Stimulated activated CD8-positive, alpha-beta memory T cell treated with anti-CD3 and anti-CD28 coated beads, Interleukin-7, amount 100 ng/mL, for 1 hour (primary cell): ENCODE measurements at regions not wholly inside any gene's neighbourhood (a gene's known extent, or its start where the extent isn't known, plus 50 kb on each side); places are given as distances from the start of the nearest gene placed in this dataset.

Experiments
- DNase-seq, 2 donors: peaks; one replicate each; pipeline ENCODE4 v3.0.0-alpha.2; 2020; ENCODE audit warnings: low read depth in 2 of 2

DNA sequence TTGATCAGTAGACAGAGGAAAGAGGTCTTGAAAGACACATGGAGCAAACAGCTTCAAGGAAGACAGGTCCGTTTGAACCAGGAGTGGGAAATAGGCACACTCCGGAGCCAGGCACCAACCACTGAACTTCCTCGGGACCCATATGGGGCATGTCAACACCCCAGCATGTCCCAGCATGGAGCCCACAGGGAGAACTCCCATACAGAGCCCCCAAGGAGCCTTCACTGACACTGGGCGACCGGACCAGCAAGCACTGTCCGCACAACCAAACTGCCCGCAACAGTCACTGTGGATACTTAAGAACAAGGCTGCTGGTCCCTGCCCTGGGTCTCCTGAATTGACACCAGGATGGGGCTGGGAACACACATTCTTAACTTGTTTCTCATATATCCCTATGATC is 286.2 kb upstream of the SALL3 start:
- no peak for DNase-seq

DNA sequence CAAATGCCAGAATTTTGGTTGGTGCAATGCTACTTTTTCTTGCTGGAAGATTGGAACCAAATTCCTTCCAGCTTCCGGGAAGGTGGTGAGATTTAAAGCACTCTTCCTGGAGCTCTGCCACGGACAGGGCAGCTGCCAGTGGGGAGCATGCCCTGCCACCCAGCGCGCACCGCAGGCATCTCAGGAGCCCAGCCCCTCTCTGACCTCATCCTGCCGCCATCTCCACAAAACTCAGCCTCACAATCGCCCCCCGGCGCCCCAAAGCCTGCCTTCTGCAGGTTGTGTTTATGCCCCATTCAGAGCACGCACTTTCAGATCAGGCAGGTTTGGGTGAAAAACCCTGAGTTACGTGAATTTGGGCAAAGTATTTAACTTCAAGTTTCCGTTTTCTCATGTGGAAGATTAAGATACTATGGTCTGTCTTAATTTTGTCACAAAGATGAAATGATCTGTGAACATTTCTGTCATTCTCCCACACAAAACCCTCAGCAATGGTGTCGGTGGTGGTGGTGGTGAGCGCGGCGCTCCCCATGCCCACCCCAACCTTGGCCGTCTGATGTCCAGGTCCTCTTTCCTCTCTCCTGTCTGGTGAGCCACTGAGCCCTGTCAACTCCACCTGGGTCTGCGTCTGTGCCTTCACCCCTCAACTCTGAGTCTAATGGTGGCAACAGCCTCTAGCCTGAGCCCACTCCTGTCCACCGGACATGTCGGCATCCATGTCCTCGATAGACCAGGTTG is 282.8 kb upstream of the SALL3 start:
- DNase-seq, result no peak

DNA sequence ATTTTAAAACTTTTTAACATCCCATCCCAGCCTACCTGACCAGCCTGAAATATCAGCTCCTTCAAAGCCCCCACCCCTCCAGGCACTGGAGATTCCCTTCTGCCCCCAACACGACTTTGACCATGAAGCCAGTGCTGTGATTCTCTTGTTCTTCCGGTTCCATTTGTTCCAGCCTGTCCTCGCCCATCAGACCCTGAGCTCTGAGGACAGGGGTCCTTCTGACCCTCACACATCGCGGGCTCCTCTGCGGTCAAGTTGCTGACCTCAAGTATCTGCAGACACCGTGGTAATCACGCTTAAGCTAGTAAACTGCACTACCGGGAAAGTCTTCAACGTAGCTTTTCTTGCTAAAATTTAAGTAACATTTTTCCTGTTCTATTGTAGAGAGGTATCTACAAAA is 282.2 kb upstream of the SALL3 start:
- DNase-seq, result no peak

DNA sequence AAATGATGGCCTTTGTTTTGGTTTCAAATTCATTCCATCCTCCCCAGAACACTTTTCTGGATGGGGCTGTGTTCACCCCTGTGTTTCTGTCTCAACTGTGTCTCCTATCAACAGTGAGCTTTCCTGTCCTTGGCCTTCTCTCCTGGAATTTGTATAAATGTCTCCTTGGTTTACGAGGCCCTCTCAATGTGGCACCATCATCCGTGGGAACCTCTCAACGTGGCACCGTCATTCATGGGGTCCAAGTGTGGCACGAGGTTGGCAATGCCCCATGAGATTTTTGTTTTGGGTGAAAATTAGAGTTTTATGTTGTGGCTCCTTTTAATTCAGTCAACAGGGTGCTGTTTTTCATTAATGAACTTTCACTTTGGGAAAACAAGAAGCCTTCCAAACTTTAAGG is 280.7 kb upstream of the SALL3 start:
- no peak for DNase-seq

DNA sequence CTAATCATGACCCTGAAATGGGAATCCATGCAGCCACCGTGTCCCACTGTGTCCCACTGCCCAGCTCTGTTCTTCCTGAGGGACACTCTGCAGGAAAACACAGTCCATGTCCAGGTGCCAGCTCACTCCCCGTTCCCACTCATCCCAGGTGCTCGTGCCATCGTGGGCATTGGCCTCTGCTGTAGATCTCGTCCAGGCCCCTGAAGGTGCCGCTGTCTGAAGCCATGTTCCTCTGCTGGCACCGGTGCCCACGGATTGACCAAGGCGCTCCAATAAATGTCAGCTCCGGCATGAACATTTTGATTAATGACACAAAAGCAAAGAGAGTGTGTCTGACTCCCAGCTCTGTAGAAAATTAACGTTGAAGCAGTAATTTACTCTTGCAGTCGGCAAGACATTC is 280.1 kb upstream of the SALL3 start:
- DNase-seq, result no peak

DNA sequence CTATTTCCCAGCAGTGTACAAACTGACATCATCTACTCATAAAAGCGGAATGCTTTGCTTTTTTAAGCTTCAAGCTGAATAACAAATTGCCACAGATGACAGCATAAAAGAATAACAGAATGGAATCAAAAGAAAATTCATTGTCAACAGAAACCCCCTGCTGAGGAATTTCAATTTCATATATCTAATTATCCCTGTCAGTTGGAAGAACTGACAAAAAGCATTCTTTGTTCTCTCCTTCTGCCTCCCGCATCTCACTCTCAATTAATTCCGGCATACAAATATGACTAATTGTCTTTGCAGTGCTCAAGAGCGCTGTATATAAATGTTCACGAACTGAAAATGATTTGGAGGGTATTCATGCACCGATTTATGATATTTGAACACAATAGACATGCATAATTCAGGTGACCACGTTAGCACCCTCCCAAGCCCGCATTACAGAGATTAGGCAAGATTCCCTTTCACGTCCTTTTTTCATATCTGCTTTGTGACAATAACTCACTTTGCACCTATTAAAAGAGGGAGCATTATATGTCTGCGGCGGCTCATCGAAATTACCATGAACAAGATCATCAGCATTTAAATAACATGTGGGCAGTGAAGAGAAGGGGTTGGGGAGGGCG is 277.7 kb upstream of the SALL3 start:
- DNase-seq, result no peak

DNA sequence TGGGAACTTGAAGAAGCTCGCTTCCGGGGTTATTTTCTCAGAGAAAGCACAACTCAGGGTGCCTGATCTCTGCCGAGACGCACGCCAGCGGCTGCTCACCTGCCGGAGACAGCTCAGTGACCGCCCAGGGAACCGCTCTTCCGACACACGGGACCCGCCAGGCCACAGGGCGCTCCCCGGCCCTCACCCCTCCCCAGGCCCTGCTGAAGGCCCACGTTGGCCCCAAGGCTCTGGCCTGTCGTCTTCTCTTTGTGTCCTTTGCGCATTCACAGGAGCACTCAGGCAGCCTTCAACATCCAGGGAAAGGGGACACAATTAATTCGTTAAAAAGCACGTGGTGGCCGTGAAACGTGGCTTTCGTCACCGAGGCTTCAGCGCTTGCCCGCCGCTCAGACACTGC is 276.3 kb upstream of the SALL3 start:
- DNase-seq, result no peak

DNA sequence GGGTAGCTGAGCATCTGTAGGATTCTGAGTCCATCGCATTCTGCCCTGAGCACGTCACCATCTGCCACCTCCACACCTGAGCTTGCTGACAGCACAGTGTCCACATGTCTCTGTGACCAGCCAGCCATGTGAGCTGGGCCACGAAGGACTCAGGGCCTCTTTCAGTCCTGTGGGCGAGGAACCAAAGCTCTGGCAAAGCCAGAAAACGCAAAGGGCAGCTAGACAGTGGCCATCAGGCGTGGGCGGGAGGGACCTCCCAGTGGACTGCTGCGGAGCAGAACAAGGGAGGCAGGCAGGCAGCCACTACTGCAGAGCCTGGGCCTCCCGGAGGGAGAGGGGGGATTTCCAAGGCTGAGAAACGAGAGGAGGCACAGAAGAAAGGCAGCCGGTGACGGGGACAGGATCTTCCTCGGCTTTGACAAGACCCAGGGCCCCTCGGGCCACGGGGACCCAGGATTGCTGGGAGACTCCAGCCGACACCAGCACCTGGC is 274.6 kb upstream of the SALL3 start:
- no peak for DNase-seq

DNA sequence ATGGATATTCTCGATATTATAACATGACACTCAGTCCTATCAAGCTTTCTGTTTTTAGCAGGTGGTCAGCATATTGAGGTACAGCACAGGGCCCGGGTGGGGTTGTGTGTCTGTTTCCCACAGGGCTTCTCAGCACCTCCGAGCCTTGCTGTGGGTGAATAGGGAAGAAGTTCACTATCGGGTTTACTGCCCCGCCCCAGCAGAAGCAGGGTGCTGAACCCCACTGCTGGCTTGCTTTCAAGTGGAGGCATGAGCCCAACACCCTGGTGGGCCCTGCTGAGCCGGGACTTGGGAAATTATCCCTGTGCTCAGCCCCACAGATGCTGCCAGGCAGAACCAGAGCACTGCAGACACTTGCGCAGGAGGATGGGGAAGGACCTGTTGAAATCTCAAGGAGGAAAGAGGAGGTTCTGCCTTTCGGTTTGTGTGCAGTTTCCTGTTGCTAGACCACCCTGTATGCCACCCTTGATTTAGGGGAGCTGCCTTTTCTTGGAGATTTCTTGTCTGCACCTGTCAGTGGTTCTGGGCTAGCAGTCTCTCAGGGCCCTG is 270.3 kb upstream of the SALL3 start:
- DNase-seq, result no peak

DNA sequence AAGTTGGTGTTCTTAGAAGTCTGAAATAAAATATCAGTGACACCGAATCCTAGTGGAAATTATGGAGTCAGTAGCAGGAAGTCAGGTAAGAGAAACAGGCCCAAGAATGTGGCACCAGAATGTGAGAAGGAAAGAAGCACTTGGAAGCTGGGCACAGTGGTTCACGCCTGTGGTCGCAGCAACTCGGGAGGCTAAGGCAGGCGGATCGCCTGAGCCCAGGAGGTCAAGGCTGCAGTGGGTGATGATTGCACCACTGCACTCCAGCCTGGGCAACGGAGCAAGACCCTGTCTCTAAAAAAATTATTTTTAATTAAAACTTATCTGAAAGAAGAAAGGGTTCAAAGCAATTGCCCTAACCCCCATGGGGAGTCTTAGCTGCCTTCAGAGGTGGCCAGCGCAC is 268.3 kb upstream of the SALL3 start:
- no peak for DNase-seq

DNA sequence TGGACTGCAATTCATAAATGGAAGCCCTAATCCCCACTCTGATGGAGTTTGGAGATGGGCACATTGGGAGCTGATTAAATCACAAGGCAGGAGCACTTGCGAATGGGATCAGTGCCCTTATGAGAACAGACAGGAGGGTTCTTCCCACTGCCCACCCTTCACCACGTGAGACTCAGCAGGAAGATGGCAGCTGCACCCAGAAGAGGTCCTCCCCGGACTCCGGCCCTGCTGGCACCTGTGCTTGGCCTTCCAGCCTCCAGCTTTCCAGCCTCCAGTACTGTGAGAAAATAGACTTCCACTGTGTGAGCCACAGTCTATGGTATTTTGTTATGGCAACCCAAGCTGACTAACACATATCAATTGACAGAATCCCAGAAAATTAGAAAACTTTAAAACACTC is 267.6 kb upstream of the SALL3 start:
- DNase-seq, result no peak

DNA sequence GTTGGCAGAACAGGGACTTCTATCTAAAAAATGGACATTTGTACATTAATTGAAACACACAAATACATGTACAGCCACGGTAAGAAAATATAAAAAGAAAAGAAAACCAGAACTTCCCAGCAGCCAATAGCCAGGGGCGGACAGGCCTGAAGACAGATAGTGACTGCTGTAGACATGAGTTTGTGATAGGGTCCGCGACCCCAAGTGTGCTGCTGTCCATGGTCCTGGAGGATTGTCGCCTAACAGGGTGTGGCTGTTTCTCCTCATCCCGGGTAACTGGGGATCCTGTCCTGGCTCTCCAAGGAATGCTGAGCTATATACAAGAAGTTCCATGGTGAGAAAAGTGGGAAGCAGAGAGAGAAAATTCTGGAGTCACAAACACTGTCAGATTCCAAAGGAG is 266.5 kb upstream of the SALL3 start:
- DNase-seq, result no peak

DNA sequence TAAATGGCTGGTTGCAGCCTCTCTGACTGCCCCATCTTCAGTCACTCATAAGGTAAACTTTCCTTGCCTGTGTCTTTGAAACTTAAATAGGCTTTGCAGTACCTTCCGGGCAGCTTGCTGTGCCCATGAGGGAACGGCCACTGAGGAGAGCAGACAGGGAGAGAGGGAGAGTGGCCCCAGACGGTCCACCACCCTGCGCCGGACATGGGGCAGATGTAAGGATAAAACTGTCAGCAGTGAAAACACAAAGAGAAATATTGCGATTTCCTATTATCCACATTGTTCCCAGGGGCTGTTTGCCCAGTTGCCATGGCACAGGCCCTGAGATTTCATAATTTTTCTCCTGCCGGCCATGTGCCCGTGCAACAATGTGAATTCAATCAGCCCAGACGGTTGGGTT is 265.9 kb upstream of the SALL3 start:
- DNase-seq, result no peak

DNA sequence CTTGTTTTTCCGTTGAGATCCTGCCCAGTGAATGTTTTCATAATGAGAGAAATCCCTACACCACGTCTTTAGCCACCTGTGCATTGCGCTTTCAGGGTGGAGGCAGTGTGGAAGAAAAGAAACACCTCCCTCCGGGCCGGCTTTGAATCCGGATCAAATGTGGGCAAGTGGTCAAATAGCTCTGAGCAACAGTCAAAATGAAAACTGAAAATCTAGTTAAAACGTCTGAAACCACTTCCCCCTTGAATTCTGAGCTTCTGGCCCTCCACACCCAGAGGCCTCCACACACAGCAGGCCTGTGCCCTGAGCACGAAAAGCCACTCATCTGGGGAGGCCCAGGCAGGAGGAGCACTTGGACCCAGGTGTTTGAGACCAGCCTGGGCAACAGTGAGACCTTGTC is 263.6 kb upstream of the SALL3 start:
- DNase-seq, result no peak

DNA sequence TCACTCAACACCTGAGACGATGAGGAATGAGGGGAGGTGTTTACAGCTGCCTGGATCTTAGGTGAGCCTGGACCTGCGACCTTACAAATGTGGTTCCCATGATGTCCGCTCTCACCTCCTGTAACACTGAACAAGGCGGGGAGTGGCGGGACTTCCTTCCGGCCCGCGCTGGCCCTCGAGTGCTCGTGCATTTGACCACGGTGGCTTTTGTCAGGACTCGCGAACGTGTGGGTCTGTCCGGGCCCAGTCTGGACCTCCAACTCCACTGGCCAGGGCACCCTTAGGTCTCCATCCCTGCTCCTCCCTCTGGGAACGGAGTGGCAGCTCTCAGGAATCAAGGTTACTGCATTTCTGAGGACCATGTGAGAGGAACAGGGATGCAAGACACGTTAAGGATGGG is 263.0 kb upstream of the SALL3 start:
- DNase-seq, result no peak

DNA sequence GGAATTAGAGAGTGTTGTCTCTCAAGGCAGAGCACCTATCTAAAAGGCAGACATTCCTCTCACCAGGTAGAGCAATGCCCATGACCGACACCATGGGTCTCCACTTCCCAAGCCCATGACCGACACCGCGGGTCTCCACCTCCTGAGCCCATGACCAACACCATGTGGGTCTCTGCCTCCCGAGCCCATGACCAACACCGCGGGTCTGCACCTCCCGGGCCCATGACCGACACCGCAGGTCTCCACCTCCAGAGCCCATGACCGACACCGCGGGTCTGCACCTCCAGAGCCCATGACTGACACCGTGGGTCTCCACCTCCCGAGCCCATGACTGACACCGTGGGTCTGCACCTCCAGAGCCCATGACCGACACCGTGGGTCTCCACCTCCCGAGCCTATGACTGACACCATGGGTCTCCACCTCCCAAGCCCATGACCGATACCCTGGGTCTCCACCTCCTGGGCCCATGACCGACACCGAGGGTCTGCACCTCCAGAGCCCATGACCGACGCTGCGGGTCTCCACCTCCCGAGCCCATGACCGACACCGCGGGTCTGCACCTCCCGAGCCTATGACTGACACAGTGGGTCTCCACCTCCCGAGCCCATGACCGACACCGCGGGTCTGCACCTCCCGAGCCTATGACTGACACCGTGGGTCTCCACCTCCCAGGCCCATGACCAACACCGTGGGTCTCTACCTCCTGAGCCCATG is 262.4 kb upstream of the SALL3 start:
- no peak for DNase-seq

DNA sequence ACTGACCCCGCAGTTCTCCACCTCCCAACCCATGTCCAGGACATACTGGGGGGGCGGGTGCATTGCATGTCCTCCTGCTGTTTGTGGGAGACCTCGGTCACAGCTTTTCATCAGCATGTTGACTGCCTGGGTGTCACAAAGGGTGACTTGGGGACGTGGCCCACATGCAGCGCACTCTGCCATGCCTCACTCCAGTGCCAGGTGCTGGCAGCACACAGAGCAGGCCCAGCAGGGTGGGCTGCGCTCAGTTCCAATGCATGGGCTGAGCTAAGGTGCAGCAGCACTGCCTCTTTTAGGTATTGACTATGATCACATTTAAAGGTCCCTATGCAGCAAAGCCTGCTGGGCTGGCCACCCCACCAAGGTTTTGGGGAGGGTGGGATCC is 261.9 kb upstream of the SALL3 start:
- no peak for DNase-seq

DNA sequence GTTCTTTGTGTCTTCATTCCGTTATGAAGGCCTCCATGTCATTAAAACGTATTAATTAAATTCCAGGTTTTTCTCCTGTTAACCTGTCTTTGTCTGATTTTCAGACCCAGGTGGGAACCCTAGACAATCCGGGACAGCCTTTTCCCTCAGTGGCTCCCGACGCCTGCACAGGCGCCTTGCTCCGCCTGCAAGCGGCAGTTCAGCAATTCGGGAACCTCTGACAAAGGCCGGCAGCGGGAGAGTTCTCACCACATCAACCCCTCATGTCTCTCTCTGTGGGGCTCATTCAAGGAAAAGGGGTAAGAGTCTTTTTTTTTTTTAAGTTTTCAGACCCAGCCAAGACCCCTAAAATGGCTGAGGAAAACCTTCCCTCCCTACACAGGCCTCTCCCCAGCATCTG is 259.8 kb upstream of the SALL3 start:
- DNase-seq, result no peak

DNA sequence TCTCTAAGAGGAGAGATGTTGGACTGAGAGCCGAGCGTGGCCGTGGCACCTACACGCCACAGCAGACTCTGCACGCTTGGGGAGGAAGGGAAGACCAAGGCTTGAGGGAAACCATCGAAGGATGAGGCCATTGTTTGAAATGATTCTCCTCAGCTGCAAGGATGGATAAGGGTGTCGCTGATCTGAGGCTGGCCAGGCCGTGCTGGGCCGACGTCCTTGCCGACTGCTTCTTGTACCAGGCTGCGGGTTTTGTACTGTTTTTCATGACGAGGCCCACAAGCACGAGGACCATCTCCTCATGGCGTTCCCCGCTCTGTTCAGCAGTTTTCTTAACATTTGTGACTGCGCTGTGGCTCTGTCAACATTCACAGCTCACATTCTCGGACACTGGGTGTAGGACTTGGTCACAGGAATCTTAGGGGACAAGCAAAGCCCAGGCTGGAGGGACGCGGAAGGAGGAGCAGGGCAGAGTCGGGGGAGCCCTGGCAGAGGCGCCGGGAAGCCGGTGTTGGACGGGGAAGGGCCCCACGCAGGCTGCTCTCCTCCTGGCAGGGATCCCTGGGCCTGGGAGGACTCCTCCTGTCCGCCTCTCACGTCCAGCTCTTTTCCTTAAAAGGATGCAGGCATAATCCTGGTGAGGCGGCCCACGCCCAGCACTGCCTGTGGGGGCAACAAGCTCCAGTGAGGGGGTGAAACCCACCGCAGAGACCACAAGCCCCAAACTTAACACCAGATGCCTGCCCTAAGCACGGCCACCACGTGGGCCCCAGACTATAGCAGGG is 259.0 kb upstream of the SALL3 start:
- no peak for DNase-seq

DNA sequence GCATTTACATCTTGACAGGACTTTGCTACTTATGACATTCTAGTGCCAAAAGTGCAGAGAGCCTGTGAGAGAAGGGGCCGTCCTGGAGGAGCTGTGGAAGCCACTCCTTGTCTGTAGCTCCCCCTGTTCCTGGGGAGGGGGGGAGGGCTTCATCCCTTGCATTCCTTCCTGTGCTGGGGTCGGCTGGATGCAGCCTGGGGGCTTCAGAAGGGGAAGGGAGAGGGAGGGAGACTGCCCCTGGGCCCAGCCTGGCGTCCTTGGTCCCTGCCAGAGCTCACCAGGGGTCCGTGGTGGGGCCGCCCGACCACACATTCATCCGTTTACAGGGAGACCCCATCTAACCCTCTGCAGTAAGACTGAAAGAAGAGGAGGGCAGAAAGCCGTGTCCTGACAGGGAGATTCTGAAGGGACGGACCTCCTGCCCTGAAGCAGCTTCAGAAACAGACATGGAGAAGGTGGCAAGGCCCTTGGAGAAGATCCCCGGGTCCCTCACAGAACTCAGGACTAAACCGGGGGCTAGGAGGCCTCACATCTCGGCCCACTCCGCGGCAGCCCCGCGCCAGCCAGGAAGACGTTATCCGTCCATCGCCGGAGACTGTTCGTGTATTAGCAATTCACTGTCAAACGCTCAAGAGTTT is 258.3 kb upstream of the SALL3 start:
- no peak for DNase-seq

DNA sequence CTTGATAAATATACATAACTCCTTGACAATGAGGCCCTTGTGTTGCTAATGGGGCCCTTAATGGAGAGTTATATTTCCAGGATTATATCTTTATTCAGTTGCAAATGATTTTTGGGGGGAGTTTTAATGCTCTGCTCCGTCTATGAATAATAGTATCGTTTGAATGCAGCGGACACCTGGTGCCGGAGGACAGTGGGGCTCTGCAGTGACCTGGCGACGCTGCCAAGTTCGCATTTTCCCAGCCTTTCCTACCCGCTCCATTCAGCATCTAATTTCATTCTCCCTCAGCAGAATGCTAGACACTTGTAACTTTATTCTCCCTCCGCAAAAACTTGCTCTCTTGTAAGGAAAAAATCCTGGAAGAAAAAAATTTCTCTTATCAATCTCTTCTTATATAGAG is 257.6 kb upstream of the SALL3 start:
- no peak for DNase-seq

DNA sequence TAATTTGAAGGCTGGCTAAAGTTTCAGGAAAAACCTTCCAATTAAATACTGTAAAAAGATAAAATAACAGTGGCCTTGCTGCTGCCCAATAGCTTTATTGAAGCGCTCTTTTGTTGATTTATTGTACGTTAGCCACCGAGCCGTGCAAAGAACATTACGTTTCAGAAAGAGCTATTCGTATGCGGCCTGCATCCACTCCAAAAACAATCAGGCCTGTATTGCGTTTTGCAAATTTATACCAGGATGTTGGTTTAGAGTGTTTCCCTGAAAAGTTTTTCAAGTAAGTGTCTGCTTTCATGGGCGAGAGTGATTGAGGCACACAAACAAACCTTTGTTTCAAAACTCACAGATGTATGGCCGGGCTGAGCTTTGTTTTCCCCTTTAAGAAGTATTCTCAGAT is 257.2 kb upstream of the SALL3 start:
- no peak for DNase-seq
